ENCODE measurements at regions not wholly inside any gene's neighbourhood (a gene's known extent, or its start where the extent isn't known, plus 50 kb on each side); places are given as distances from the start of the nearest gene placed in this dataset.

GRCh38 chr5:155282503-155283107 is 269.1 kb downstream of the KIF4B start (continued):
- no peak for TF ChIP-seq SMAD3 (CRISPR knock-in tag; IDR thresholded peaks at IDR 0.05; ENCODE audit: borderline replicate concordance)

GRCh38 chr5:155285706-155286105 is 272.2 kb downstream of the KIF4B start:
- peak; percentile 55 for ATAC-seq
- Mint-ChIP-seq H3K27me3 (ENCODE audit: low read depth) (no peaks in the 10 kb centered on the region), H3K27ac (no peak overlapping the region), H3K36me3 (no peaks in the 10 kb centered on the region), H3K4me1 (peaks cover 13% of the 10 kb centered on the region), H3K4me3 (no peak overlapping the region), H3K9me3 (no peaks in the 10 kb centered on the region)
- no peak for TF ChIP-seq SMAD3 (CRISPR knock-in tag; IDR thresholded peaks at IDR 0.05; ENCODE audit: borderline replicate concordance)
- TF ChIP-seq CDX4 (CRISPR knock-in tag; IDR thresholded peaks at IDR 0.05; ENCODE audit: borderline replicate concordance) = no peak
- no peak for TF ChIP-seq ZNF281 (CRISPR knock-in tag; IDR thresholded peaks at IDR 0.05)
- TF ChIP-seq MLX (CRISPR knock-in tag; IDR thresholded peaks at IDR 0.05) = no peak
- TF ChIP-seq TP53 (CRISPR knock-in tag; IDR thresholded peaks at IDR 0.05) = no peak
- TF ChIP-seq OVOL2 (CRISPR knock-in tag; IDR thresholded peaks at IDR 0.05; ENCODE audit: borderline replicate concordance) = no peak
- TF ChIP-seq ZNF317 (CRISPR knock-in tag; IDR thresholded peaks at IDR 0.05; ENCODE audit: borderline replicate concordance, low read depth) = no peak
- no peak for TF ChIP-seq RELA (CRISPR knock-in tag; IDR thresholded peaks at IDR 0.05; ENCODE audit: borderline replicate concordance)
- TF ChIP-seq ZBTB21 (CRISPR knock-in tag; IDR thresholded peaks at IDR 0.05; ENCODE audit: borderline replicate concordance) = no peak
- TF ChIP-seq ARID4B (CRISPR knock-in tag; IDR thresholded peaks at IDR 0.05; ENCODE audit: borderline replicate concordance) = no peak
- no peak for TF ChIP-seq NFYB (CRISPR knock-in tag; conservative IDR thresholded peaks at IDR 0.05; ENCODE audit: low read depth)
- no peak for TF ChIP-seq AR (CRISPR knock-in tag; IDR thresholded peaks at IDR 0.05)
- no peak for TF ChIP-seq TEAD4 (CRISPR knock-in tag; IDR thresholded peaks at IDR 0.05)
- no peak for TF ChIP-seq CTCF (IDR thresholded peaks at IDR 0.05)
- no peak for TF ChIP-seq JAZF1 (CRISPR knock-in tag; IDR thresholded peaks at IDR 0.05)
- no peak for TF ChIP-seq FOXK1 (CRISPR knock-in tag; IDR thresholded peaks at IDR 0.05)
- ChIA-PET CTCF (interaction anchor here (0.7 to 1.1 kb wide), 2 partner anchors 22 to 25 kb away, joined by 3 to 4 read pairs; no protein-coding TSS in a partner anchor), POLR2A (no interaction called here)
- no peak for DNase-seq (ENCODE audit: low spot score)
